Left renal cortex interstitium (tissue), 4 donors: ENCODE measurements at regions not wholly inside any gene's neighbourhood (a gene's known extent, or its start where the extent isn't known, plus 50 kb on each side); places are given as distances from the start of the nearest gene placed in this dataset.

ENCODE experiments used
- DNase-seq, 4 donors: peaks; one replicate each; pipeline ENCODE4 v3.0.0-alpha.2; 2013; ENCODE audit warnings: low read depth in 4 of 4, low spot score in 2 of 4, missing footprints in 1 of 4

DNA sequence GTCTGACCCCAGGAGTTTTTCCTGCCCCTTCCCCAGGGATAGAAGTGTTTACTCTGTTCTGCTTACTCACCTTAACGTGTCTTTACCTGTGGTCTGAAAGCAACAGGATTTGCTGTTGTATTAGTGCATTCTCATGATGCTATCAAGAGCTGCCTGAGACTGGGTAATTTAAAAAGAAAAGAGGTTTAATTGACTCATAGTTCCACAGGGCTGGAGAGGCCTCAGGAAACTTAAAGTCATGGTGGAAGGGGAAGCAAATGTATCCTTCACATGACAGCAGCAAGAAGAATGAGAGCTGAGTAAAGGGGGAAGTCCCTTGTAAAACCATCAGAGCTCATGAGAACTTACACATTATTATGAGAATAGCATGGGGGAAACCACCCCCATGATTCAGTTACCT lies 240.4 kb downstream of the SNAPC1 start:
- DNase-seq: no peak

GRCh38 chr14:62003701-62004100 lies 241.5 kb downstream of the SNAPC1 start:
- DNase-seq: no peak

DNA sequence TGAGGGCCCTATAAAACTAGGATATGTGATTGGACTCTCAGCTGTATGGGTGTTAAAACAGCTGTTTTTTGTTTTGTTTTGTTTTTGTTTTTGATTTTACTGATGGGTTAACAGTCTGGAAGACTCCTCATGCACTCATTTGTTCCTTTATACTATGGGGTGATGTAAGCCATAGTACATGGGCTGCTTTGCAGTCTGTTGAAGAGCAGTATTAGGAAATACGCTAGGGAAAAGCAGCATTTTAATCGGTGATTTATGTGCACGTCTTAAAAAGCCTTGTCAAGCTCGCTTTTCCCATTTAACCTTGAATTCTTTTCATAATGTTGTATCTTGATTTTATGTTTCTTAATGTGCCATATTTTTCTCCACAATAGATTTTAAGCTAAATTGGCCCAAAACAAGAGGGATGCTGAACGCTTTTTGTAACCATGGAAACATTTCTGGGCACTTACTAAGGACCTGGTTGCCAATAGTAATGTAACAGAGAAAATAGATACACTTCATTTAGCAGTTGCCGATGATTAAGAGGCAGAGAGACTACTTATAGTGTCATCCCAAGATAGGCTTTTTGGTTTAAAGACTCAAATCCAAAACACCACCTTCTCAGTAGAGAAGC lies 244.0 kb downstream of the SNAPC1 start:
- no peak for DNase-seq

DNA sequence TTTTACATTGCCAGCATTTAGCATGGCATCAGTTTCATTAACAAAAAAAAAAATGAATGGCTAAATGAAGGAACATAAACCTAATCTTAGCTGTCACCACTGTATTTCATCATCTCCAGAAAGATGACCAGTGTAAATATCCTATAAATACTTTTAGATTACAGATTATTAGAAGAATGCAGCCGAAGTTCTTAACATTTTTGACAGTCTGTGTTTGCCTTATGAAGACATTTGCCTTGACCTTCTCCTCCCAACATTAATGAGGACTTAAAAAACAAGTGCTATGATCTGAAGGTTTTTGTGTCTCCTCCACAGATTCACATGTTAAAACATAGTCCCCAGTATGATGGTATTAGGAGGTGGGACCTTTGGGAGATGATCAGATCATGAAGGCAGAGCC lies 253.0 kb downstream of the SNAPC1 start:
- no peak for DNase-seq

GRCh38 chr14:62015945-62016344 lies 253.7 kb downstream of the SNAPC1 start:
- no peak for DNase-seq

DNA sequence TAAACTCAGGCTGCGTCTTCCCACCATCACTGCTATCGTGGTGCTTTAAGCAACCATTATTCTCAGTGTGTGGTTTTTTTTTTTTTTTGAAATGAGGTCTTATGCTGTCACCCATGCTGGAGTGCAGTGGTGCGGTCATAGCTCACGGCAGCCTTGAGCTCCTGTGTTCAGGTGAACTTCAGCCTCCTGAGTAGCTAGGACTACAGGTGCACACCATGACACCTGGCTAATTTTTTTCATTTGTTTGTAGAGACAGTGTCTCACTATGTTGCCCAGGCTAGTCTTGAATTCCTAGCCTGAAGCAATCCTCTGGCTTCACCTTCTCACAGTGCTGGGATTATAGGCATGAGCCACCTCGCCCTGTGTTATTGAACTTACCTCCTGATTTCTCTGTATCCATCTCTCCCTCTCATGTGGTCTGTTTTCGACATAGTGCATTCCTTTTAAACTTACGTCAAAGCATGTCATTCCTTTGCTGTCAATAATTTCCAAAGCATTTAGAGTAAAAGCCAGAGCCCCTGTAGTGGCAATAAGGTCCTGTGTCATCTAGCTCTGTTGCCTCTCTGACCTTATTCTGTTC lies 255.5 kb downstream of the SNAPC1 start:
- no peak for DNase-seq

GRCh38 chr14:62018606-62019005 lies 256.4 kb downstream of the SNAPC1 start:
- no peak for DNase-seq

DNA sequence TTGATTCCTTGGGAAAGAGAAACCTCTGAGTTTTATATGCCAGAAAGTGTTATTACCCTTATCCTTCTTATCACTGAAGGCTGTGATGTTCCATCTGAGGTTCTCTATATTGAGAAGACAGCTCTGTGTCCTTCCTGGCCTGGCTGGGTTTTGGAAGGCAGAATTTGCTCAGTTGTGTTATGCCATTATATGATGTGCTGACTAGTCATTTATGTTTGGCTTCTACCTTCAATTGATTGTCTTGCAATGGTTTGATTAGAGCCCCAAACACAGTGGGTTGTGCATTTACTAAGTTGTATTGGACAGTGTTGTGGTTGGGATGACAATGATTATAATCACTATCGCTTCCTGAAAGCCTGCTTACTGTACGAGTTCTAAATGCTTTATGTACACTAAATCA lies 265.7 kb downstream of the SNAPC1 start:
- DNase-seq: no peak

DNA sequence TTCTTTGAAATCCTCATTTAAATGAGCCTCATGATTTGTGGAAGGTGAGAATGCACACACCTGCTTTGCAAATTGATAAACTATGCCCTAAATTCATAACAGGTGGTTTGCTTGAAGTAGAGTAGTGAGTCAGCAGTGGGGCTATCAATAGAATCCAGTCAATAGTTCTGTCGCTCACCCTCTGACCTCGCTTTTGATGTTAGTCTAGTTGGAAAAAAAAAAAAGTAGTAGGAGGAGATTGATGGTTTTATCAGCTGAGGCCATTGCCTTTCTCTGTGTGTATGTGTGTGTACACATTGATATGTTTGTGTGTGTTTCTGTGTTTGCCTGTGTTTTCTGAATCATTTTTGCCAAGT lies 267.3 kb downstream of the SNAPC1 start:
- DNase-seq: no peak

- DNase-seq: no peak
These were observed 268.2 kb downstream of the SNAPC1 start for GRCh38 chr14:62030387-62030786.

DNA sequence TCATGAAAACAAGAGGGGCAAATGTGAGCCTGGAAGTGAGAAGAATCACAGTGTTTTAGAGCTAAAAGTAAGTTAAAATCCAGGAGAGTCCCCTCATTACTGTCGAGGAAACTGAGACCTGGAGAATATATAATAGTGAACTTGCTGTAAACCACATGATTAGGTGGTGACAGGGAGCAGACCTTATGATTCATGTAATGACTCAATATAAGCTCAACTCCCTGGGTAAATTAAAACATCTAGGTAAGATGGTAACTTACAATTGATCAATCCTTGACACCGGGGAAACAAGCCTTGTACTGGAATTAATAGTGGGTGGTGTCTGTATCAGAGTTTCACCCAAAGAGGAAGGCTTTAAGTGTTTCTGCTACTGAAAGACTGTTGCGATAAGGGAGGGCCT lies 269.3 kb downstream of the SNAPC1 start:
- no peak for DNase-seq

DNA sequence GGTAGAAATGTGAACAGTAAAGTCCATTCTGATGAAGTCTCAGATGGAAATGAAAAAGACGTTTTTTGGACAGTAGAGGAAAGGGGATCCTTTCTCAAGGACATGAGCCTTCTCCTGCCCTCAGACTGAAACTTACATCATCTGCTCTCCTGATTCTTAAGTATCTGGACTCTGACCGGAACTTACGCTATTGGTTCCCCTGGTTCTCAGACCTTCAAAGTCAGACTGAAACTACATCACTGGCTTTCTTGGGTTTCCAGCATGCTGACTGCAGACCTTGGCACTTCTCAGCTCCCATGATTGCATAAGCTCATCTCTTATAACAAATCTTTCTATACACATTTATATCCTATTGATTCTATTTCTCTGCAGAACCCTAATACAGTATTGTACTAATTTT lies 291.0 kb downstream of the SNAPC1 start:
- no peak for DNase-seq

DNA sequence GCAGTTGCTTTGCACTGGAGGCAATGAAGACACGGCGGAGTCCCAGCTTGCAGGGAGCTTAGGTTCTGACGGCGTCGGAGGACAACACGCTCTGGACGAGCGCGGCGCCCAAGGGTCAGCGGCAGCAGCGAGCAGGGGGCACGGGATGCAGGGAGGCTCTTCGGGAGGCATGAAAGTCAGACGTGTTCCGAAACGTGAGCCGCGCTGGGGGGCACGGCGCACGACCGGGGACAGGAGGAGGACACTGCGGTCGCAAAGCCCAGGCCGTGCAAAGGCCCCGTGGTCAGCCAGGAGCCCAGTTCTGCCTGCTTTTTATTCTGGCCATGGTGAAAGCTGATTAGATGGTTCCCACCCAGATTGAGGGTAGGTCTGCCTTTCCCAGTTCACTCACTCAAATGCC lies 294.6 kb downstream of the SNAPC1 start:
- DNase-seq: no peak

- no peak for DNase-seq
These were observed 300.4 kb downstream of the SNAPC1 start for GRCh38 chr14:62062645-62063044.

DNA sequence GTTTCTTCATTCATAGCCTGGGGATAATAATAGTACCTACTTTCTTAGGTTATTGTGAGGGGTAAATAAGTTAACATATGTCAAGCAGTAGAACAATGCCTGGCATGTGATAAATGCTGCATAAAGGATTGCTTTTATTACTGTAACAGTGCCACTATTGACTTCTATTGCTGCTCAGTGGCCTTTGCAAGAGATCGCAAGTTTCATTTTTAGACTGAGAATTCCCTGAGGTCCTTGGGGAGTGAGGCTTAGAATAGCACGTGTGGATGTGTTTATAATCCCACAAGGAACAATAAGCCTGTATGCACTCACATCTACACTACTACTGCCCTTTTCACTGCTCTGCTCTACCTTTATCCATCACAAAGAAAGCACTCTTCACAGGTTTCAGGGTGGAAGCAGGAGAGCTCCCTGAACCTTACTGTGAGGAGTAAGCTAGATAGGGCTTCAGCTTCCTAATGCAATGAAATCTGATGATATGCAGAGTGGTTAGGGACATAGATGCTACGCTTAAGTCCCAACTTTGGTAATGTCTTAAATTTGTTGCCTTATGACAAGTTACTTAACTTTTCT lies 302.6 kb downstream of the SNAPC1 start:
- DNase-seq: no peak

GRCh38 chr14:62066304-62066703 lies 304.1 kb downstream of the SNAPC1 start:
- DNase-seq: no peak

GRCh38 chr14:62071039-62071438 lies 308.8 kb downstream of the SNAPC1 start:
- no peak for DNase-seq

- no peak for DNase-seq
These were observed 314.1 kb downstream of the SNAPC1 start for GRCh38 chr14:62076368-62076767.

GRCh38 chr14:62076825-62077605 lies 314.8 kb downstream of the SNAPC1 start:
- DNase-seq: no peak

DNA sequence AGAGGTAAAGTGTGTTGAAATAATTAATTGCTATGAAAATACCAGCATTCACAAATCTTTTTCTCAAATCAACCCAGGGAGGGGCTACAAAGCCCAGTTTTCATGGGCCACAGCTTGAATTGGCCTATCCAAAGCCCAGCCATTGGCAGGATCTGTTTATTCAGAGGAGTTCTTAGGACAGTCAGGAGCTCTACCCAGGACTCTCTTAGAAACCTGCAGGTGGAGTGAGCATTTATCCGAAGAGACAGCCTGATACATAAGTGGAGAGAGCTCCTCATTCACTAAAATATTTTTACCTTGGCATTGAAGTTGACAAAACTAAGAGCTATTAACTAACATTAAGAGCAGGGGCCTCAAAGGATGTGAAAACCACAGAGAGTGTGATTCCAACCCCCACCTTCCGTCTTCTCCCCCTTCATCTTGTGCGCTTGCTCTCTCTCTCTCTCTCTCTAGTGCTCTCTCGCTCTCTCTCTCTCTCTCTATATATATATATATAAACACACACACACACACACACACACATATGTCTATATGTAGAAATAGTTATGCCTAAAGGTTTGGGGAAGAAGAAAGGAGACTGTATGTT lies 315.5 kb downstream of the SNAPC1 start:
- no peak for DNase-seq

GRCh38 chr14:62079038-62079437 lies 316.8 kb downstream of the SNAPC1 start:
- DNase-seq: no peak
